Glomerular visceral epithelial cell (primary cell): ENCODE measurements at regions not wholly inside any gene's neighbourhood (a gene's known extent, or its start where the extent isn't known, plus 50 kb on each side); places are given as distances from the start of the nearest gene placed in this dataset.
"Not testable (repeated sequence)": the region's sequence is repeated elsewhere in the genome, so short reads cannot be mapped to it uniquely, and the experiment has no call there.

Experiments used
- DNase-seq: peaks from one replicate; pipeline ENCODE4 v3.0.0-alpha.2; 2016; ENCODE audit errors: extremely low spot score

DNA sequence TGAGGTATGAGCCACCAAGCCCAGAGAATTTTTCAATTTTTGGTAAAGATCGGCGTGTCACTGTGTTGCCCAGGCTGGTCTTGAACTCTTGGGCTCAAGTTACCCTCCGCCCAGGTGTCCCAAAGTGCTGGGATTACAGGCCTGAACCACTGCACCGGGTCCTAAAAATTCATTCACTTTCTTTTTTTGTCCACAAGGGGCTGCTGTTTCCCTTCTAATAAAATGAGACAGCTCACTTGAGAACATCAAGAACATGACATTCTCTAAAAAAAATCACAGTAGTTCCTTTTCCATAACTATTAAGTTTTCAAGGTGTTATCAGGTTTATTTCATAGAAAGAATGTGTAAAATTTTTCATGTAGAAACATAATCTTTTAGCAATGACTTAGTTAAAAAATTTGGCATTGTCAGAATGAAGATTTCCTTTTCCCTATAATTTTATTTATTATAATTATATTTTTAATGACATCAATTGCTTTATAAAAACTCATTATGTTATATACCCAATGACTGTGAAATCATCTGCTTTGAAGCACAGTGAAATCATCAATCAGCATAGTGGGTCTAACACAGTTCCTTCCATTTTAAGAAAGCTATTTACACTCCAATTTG is 1723.8 kb upstream of the DEFB115 start:
- DNase-seq: not testable (repeated sequence)

DNA sequence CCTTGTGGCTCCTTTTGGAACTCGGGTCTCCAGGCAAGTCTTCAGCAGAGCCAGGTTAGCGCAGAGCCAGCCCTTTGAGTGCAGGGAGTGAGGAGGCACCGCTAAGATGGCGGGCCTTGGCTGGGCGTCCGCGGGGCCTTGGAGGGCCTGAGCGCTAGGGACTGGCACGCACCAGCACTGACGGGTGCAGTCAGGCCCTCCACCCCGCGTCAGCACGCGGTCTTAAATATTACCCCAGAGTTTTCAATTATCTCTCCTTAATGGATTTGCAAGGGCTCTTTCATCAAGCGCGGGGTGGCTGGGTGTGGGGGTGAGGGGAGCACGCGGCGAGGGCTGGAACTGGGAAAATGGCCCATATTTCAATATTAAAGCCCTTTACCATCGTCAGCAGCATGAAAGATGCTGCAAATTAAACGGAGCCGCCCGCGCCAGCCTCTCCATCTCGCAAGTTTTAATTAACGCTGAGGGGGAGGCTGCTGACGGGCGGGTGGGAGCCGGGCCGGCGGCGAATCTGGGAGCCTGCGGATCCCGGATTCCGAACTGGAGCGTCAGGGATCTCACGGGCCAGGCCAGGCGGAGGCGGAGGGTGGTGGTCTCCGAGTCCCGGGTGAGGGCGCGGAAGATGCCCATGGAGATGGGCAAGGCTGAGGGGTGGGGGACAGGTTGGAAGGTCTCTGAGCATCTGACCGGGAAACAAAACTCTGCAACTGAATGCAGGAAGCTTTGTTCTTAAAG is 1690.4 kb upstream of the DEFB115 start:
- not testable (repeated sequence) for DNase-seq

DNA sequence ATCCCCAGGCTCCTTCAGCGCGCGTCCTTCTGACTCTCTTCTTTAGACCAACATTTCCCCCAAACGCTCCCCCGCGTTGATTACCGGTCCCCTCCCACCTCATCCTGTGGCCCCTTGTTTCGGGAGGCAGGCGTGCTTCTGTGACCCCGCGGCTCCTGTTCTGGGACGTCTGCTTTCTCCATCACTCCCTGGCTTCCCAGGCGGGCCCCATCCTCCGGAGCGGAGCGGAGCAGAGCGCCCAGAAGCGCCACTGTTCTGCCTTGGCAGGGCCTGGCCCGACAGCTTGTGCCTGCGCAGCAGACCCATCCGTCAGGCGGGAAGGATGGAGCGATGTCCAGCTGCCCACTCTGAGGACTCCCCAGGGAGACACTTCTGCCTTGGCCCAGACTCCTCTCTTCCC is 1689.8 kb upstream of the DEFB115 start:
- DNase-seq: not testable (repeated sequence)

DNA sequence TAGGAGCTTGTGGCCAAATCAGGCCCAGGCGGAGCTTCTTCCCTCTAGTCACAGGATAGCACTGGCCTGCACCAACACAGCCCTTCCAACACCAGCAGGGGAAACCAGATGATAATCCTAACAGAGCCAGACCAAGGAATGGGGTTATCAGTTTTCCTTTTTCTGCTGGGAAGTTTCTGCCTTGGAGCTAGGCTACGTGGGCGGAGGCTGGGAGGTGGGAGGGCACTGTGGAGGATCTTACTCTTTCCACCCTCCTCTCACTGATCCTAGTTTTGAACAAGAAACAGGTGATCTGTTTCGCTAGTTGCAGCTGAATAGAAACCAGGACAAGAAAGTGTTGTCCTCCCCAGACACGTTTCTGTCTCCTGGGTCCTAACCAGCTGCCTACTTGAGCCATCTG is 1687.3 kb upstream of the DEFB115 start:
- not testable (repeated sequence) for DNase-seq

DNA sequence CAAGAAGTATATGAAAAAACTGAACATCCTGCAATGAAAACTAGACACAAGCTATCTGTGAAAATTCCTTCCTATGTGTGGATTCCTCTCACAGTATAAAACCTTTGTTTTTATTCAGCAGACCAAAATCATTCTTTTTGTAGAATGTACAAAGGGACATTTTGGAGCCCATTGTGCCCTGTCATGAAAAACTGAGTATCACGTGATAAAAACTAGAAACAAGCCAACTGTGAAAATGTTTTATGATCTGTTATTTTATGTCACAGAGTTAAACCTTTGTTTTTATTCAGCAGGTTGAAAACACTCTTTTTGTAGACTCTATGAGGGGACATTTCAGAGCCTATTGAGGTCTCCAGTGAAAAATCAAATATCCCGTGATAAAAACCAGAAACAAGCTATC is 1667.9 kb upstream of the DEFB115 start:
- not testable (repeated sequence) for DNase-seq

DNA sequence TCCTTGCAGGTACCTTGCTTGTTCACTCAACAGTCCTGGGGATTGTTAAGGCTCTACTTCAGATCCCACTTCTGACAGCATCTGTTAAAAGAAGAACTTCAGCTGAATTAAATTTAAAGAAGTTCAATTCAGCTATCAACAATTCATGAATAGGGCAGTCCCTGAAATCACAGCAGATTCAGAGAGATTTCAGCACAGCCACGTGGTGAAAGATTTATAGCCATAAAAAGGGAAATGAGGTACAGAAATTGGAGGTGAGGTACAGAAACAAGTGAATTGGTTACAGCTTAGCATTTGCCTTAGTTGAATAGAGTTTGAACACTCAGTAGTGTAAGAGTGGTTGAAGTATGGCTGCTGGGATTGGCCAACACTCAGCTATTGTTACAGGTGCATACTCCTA is 1653.3 kb upstream of the DEFB115 start:
- not testable (repeated sequence) for DNase-seq

DNA sequence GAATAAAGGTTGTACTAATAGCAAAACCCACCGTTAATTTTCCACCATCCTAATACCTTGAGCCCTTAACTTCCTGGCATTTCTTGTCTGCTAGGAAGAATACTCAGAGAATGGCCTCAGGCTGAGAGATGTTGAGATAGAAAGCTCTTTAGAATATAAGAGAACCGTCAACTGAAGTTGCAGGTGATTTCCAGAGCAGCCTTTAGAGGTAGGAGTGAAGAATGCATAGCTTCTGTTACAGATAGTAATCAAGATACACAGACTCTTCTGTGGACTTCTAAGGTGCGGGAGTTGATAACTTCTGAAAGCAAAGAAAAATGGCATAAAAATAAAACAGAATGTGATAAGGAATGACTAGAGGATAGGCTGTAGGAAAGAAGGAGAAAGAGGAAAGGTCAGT is 1651.3 kb upstream of the DEFB115 start:
- not testable (repeated sequence) for DNase-seq

DNA sequence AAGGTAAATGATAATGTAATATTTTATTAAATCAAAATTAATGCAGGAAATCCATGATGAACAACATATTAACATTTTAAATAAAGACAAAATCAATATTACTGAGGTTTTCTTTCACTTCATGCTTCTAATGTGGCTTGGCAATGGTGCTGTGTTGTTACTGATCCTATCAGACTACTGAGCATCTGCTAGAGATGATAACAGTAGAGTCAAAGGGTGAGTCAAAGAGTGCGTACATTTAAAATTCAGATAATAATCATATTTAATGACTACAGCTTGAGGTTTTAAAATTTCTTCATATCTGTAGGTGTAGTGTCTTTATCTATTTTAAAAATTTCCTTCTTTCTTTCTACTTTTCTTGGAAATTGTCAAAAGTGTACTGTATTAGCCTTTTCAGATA is 1628.1 kb upstream of the DEFB115 start:
- DNase-seq: not testable (repeated sequence)
